DOHH2 (cell line): ENCODE measurements at regions not wholly inside any gene's neighbourhood (a gene's known extent, or its start where the extent isn't known, plus 50 kb on each side); places are given as distances from the start of the nearest gene placed in this dataset.

Source experiments
- CTCF ChIP-seq: fragments of 200-600 bp; sonication (generic); IDR thresholded peaks from one replicate; pipeline ENCODE4 v1.5.1; 2014; ENCODE audit warnings: antibody characterized with exemption, mild to moderate bottlenecking, low read depth, low read length; ENCODE audit not compliant: poor library complexity, severe bottlenecking
- EZH2phosphoT487 ChIP-seq: fragments of 200-600 bp; sonication (generic); IDR thresholded peaks from 2 replicates; pipeline ENCODE4 v1.6.1; 2017; ENCODE audit warnings: borderline replicate concordance, mild to moderate bottlenecking, antibody characterized with exemption, low read length, moderate library complexity, mixed read lengths

GRCh38 chr4:91984466-91984865 is 319.3 kb upstream of the GRID2 start:
- TF ChIP-seq CTCF (no peak), EZH2phosphoT487 (no peak)
